Choroid plexus epithelial cell (primary cell): ENCODE measurements at regions not wholly inside any gene's neighbourhood (a gene's known extent, or its start where the extent isn't known, plus 50 kb on each side); places are given as distances from the start of the nearest gene placed in this dataset.

ENCODE experiments used
- DNase-seq: peaks from one replicate; pipeline ENCODE4 v3.0.0-alpha.2; 2010; ENCODE audit warnings: low read depth
- H3K4me3 ChIP-seq: 2 replicates; pipeline ENCODE4 v1.5.1; 2011; ENCODE audit warnings: low read depth, mild to moderate bottlenecking, control low read depth, low read length, moderate library complexity
- TF ChIP-seq, protein P1 (sequence below): conservative IDR thresholded peaks from 2 replicates; pipeline ENCODE4 v1.5.1; 2011; ENCODE audit warnings: low read depth, mild to moderate bottlenecking, control low read depth, inconsistent platforms, low read length, moderate library complexity

DNA sequence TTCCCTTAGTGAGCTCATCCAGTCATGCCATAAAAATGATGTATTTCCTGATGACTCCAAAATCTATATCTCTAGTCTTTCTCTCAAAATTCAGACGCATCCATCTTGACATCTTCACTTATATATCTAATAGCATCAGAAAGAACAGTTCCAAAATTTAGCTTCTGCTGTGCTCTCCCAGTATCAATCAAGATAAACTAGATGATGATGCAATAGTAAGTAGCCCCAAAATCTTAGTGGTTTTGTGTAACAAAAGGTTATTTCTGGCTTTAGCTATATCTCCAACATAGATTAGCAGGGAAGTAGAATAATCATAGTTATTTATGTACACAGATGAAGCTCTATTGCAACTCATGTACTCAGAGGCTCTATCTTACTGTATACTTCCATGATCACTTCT, 382.5 kb upstream of the ADGRL3 start:
- H3K4me3 ChIP-seq: no peak overlapping the region
- TF ChIP-seq, protein P1, sequence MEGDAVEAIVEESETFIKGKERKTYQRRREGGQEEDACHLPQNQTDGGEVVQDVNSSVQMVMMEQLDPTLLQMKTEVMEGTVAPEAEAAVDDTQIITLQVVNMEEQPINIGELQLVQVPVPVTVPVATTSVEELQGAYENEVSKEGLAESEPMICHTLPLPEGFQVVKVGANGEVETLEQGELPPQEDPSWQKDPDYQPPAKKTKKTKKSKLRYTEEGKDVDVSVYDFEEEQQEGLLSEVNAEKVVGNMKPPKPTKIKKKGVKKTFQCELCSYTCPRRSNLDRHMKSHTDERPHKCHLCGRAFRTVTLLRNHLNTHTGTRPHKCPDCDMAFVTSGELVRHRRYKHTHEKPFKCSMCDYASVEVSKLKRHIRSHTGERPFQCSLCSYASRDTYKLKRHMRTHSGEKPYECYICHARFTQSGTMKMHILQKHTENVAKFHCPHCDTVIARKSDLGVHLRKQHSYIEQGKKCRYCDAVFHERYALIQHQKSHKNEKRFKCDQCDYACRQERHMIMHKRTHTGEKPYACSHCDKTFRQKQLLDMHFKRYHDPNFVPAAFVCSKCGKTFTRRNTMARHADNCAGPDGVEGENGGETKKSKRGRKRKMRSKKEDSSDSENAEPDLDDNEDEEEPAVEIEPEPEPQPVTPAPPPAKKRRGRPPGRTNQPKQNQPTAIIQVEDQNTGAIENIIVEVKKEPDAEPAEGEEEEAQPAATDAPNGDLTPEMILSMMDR: no peak
- DNase-seq: no peak

DNA sequence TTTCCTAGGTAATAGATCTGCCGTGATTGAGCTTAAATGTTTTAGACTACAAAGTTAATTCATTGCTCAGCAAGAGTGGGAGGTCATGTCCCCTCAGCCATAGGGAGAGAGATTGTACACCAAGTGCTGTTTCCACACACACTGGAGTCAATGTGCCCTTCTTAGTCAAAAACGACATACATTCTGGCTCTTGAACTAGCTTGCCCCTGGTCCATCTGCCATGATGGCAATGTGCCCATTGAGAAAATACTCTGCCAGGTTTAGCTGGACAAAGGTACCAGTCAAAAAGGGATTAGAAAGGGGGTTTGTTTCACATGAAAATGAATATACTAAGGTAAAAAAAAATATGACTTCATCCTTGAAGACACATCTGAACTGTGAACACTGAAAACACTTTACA, 377.1 kb upstream of the ADGRL3 start:
- H3K4me3 ChIP-seq: no peak overlapping the region
- TF ChIP-seq, protein P1: no peak

DNA sequence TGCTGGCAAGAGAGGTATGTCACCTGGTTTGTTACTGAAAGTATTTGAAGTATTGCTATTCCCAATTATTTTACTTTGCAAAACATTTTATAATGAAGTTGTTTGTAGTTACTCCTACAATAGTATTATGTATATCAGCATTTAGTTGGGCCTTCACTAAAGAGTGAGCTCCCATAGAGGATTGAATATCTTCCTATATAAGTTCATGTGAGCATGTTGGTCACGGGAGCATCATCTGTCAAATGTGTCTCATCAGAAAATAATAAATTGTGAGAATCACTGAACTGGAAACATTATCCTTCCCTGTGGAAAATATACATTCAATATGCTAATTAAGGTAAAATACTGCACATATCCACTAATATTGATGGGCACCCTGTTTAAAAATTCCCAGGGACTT, 360.1 kb upstream of the ADGRL3 start:
- TF ChIP-seq, protein P1: no peak
- DNase-seq: no peak
- H3K4me3 ChIP-seq: no peak overlapping the region

More for the DNA sequence above, 377.1 kb upstream of the ADGRL3 start:
- no peak for DNase-seq

DNA sequence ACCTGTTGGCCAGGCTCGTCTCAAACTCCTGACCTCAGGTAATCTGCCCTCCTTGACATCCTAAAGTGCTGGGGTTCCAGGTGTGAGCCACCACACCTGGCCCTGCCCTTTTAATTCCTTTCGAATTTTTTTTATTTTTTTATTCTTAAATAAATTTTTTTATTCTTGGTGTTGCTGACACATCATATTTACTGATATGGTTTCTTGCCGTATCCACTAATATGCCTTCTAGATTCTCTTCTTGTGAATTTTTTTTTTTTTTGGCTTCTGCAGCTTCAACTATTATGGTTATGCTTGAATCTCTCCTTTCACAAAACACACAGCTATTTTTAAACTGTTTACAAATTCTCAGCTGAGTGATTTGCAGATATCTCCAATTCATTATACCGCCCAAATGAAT, 353.4 kb upstream of the ADGRL3 start:
- no peak overlapping the region for H3K4me3 ChIP-seq
- DNase-seq: no peak
- TF ChIP-seq, protein P1: no peak

DNA sequence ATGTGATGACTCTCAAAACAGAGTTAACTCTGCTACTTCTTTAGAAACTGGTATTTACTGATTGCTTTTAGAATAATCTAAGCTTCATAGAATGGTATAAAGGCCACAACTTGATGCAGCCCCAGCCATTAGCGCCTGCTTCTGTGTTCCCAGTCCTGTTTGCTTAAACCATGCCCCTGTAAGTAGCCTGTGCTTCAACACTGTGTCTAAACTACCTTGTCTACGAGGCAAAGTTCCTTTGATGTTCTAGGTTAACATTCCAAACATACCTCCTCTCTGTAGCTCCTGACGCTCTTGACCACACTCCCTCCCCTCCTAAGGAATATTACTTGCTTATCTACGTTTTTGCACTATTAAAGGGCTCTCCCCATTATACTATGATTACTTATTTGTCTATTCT, 352.5 kb upstream of the ADGRL3 start:
- no peak for DNase-seq
- no peak overlapping the region for H3K4me3 ChIP-seq
- TF ChIP-seq, protein P1: no peak

DNA sequence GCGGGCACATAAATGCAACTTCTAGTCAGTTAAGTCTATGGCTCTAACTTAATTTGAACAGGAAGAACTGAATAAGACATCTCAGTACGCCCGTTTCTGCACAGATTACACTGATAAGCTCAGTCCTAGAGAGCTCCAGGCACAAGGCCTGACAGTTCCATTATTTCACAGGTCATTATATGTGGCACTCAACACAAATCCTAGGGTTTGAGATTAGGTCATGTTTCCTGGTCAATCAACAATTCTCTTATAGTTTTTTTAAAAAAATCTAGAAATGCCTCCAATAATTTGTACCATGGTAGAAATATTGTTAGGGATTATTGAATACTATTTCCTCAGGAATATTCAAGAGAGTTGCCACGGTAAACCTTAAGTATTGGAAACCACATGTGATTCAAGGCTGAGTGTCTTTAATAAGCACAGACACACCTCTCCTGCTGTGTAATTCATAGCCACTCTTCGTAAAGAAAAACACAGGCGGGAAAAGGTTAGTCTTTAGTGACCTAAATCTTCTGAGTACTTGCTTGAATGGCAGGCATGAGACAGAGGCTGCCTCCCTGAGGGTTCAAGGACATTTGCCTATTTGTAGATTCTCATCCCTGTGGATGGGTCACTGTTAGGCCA, 342.9 kb upstream of the ADGRL3 start:
- no peak for DNase-seq
- TF ChIP-seq, protein P1: no peak
- H3K4me3 ChIP-seq: no peak overlapping the region

DNA sequence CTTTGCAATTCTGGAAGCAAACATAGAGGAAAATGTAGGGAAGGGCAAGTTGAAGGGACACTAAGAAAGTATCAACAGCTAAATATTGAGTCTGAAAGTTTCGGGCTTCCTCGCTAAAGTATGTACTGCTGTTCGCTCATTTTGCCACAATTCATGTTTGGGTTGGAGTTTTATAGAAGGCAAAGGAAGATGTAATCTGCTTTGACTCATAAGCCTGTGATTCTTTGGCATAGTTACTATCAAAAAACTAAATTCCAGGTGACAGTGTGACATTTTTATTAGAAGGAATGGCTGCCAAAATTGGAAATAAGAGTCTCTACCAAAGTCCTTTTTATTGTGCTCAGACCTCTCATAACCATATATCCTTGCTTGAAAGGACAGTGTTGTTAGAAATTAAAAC, 336.7 kb upstream of the ADGRL3 start:
- DNase-seq: no peak
- no peak overlapping the region for H3K4me3 ChIP-seq
- TF ChIP-seq, protein P1: no peak
